Keratinocyte (primary cell): ENCODE measurements at regions not wholly inside any gene's neighbourhood (a gene's known extent, or its start where the extent isn't known, plus 50 kb on each side); places are given as distances from the start of the nearest gene placed in this dataset.

Source experiments
- DNase-seq: peaks from one replicate; pipeline ENCODE4 v3.0.0-alpha.2; 2011; ENCODE audit warnings: low read depth, missing footprints, low spot score
- FAIRE-seq: peaks from 2 replicates; lab custom pipeline; 2011; peaks lifted over from hg19 to GRCh38; lab: Jason Lieb, UNC
- H2AFZ ChIP-seq: 2 replicates; pipeline ENCODE4 v1.6.0; 2012; ENCODE audit warnings: low read length, control low read depth, inconsistent platforms; ENCODE audit not compliant: control insufficient read depth
- H3K27ac ChIP-seq: 2 replicates; pipeline ENCODE4 v1.5.1; 2011; ENCODE audit warnings: low read length; ENCODE audit not compliant: control insufficient read depth, insufficient read depth
- H3K27me3 ChIP-seq: 3 replicates; pipeline ENCODE4 v1.6.0; 2011; ENCODE audit warnings: low read length; ENCODE audit not compliant: control insufficient read depth, insufficient read depth; ENCODE audit errors: extremely low read depth
- H3K36me3 ChIP-seq, 2 experiments: 2 replicates in 1 of 2; 3 replicates in 1 of 2; pipeline ENCODE4 v1.5.1; 2011; ENCODE audit warnings: low read length in 2 of 2, mild to moderate bottlenecking in 1 of 2; ENCODE audit not compliant: control insufficient read depth in 2 of 2, insufficient read depth in 2 of 2; ENCODE audit errors: extremely low read depth in 1 of 2
- H3K4me1 ChIP-seq: 3 replicates; pipeline ENCODE4 v1.5.1; 2011; ENCODE audit warnings: low read length; ENCODE audit not compliant: control insufficient read depth, insufficient read depth; ENCODE audit errors: extremely low read depth
- H3K4me2 ChIP-seq: 3 replicates; pipeline ENCODE4 v1.6.0; 2011; ENCODE audit warnings: low read depth, low read length; ENCODE audit not compliant: control insufficient read depth, insufficient read depth; ENCODE audit errors: extremely low read depth
- H3K4me3 ChIP-seq, 3 experiments: fragments of 200-600 bp in 1 of 3; sonication (generic) in 1 of 3; 2 replicates in 2 of 3; 3 replicates in 1 of 3; pipeline ENCODE4 v1.5.1; 2011 to 2016; ENCODE audit warnings: low read length in 3 of 3, mild to moderate bottlenecking in 3 of 3, control low read depth in 2 of 3, inconsistent platforms in 1 of 3, low read depth in 1 of 3, mixed read lengths in 1 of 3, mixed run types in 1 of 3, moderate library complexity in 1 of 3; ENCODE audit not compliant: control insufficient read depth in 2 of 3, insufficient read depth in 2 of 3; ENCODE audit errors: extremely low read depth in 1 of 3
- H3K79me2 ChIP-seq: 2 replicates; pipeline ENCODE4 v1.6.0; 2012; ENCODE audit warnings: low read length; ENCODE audit not compliant: control insufficient read depth, insufficient read depth
- H3K9ac ChIP-seq: 3 replicates; pipeline ENCODE4 v1.6.0; 2011; ENCODE audit warnings: low read length; ENCODE audit not compliant: control insufficient read depth, insufficient read depth; ENCODE audit errors: extremely low read depth
- H3K9me1 ChIP-seq: 3 replicates; pipeline ENCODE4 v1.6.0; 2011; ENCODE audit warnings: low read length; ENCODE audit not compliant: control insufficient read depth, insufficient read depth; ENCODE audit errors: extremely low read depth
- H3K9me3 ChIP-seq: 2 replicates; pipeline ENCODE4 v1.5.1; 2012; ENCODE audit warnings: low read depth, low read length; ENCODE audit not compliant: control insufficient read depth
- H4K20me1 ChIP-seq: 3 replicates; pipeline ENCODE4 v1.6.0; 2011; ENCODE audit warnings: low read length; ENCODE audit not compliant: control insufficient read depth, insufficient read depth; ENCODE audit errors: extremely low read depth
- CTCF ChIP-seq, 3 experiments: IDR thresholded peaks in 1 of 3; conservative IDR thresholded peaks in 1 of 3; optimal IDR thresholded peaks in 1 of 3; 2 replicates in 2 of 3; 3 replicates in 1 of 3; pipeline versions ENCODE3 to v1.5.1; 2011; ENCODE audit warnings: low read length in 3 of 3, mild to moderate bottlenecking in 3 of 3, moderate library complexity in 2 of 3, control low read depth in 1 of 3, inconsistent platforms in 1 of 3; ENCODE audit not compliant: insufficient read depth in 2 of 3; ENCODE audit errors: extremely low read depth in 1 of 3
- EZH2 ChIP-seq: IDR thresholded peaks from one replicate; pipeline ENCODE4 v1.6.1; 2012; ENCODE audit warnings: inconsistent platforms, mild to moderate bottlenecking, low read length, moderate library complexity
- dilution Hi-C: fragments of 300-500 bp; cut with MboI; formaldehyde crosslinking; loops from one replicate; pipeline ENCODE4 v1.7.0; 2020; ENCODE audit warnings: low sequenced_read_pairs; ENCODE audit not compliant: extremely low pct_ligation_motif_present

GRCh38 chr6:22738194-22738593 is 168.8 kb downstream of the HDGFL1 start:
- Histone ChIP-seq H2AFZ (no peak overlapping the region), H3K4me3 (no peak overlapping the region), H3K36me3 (no peaks in the 10 kb centered on the region), H4K20me1 (no peaks in the 10 kb centered on the region), H3K9me3 (no peaks in the 10 kb centered on the region), H3K9me1 (no peaks in the 10 kb centered on the region), H3K9ac (no peak overlapping the region), H3K4me2 (no peak overlapping the region), H3K79me2 (no peaks in the 10 kb centered on the region), H3K4me1 (no peaks in the 10 kb centered on the region), H3K27me3 (no peaks in the 10 kb centered on the region), H3K27ac (no peak overlapping the region)
- no peak for TF ChIP-seq EZH2
- TF ChIP-seq CTCF (optimal IDR thresholded peaks at IDR 0.05 in 1 of 3, IDR thresholded peaks at IDR 0.05 in 1 of 3, conservative IDR thresholded peaks at IDR 0.05 in 1 of 3; ENCODE audit: extremely low read depth in 1 of 3, insufficient read depth in 2 of 3, low read length in 3 of 3), result no peak
- FAIRE-seq (no peak), DNase-seq (no peak)
- dilution Hi-C loops, result no loop called here

GRCh38 chr6:22747571-22747970 is 178.2 kb downstream of the HDGFL1 start:
- no peaks in the 10 kb centered on the region for H3K36me3 ChIP-seq
- TF ChIP-seq EZH2 (no peak), CTCF (optimal IDR thresholded peaks at IDR 0.05 in 1 of 3, IDR thresholded peaks at IDR 0.05 in 1 of 3, conservative IDR thresholded peaks at IDR 0.05 in 1 of 3; ENCODE audit: extremely low read depth in 1 of 3, insufficient read depth in 2 of 3, low read length in 3 of 3) (no peak)
- no peak overlapping the region for H3K4me2 ChIP-seq
- no peaks in the 10 kb centered on the region for H3K27me3 ChIP-seq
- H3K9me3 ChIP-seq, result no peaks in the 10 kb centered on the region
- DNase-seq (no peak), FAIRE-seq (no peak)
- no peak overlapping the region for H3K9ac ChIP-seq
- no peak overlapping the region for H3K4me3 ChIP-seq
- no peaks in the 10 kb centered on the region for H3K4me1 ChIP-seq
- no peak overlapping the region for H2AFZ ChIP-seq
- dilution Hi-C loops, result no loop called here
- H3K9me1 ChIP-seq, result no peaks in the 10 kb centered on the region
- H3K79me2 ChIP-seq, result no peaks in the 10 kb centered on the region
- no peak overlapping the region for H3K27ac ChIP-seq
- H4K20me1 ChIP-seq, result no peaks in the 10 kb centered on the region
